WTC11 (cell line): ENCODE measurements at regions not wholly inside any gene's neighbourhood (a gene's known extent, or its start where the extent isn't known, plus 50 kb on each side); places are given as distances from the start of the nearest gene placed in this dataset.

Experiments used
- ELF4 ChIP-seq: sonication (generic); formaldehyde crosslinking; IDR thresholded peaks from 2 replicates; pipeline ENCODE4 v1.8.1; 2022; ENCODE audit warnings: low read depth, mild to moderate bottlenecking, moderate library complexity, missing genetic modification reagents
- IRF2 ChIP-seq: sonication (generic); formaldehyde crosslinking; IDR thresholded peaks from 2 replicates; pipeline ENCODE4 v1.8.0; 2022; ENCODE audit warnings: low read depth, missing genetic modification reagents, borderline replicate concordance
- MAX ChIP-seq: sonication (generic); formaldehyde crosslinking; IDR thresholded peaks from 2 replicates; pipeline ENCODE4 v1.8.0; 2022; ENCODE audit warnings: mild to moderate bottlenecking, missing genetic modification reagents
- MXD4 ChIP-seq: fragments of 250-450 bp; sonication (Bioruptor Pico); IDR thresholded peaks from 2 replicates; pipeline ENCODE4 v1.8.0; 2021; ENCODE audit warnings: mild to moderate bottlenecking, moderate library complexity, borderline replicate concordance
- NFYB ChIP-seq: sonication (generic); formaldehyde crosslinking; conservative IDR thresholded peaks from 2 replicates; pipeline ENCODE4 v1.8.0; 2022; ENCODE audit warnings: low read depth, missing genetic modification reagents
- OVOL2 ChIP-seq: fragments of 250-450 bp; sonication (Bioruptor Pico); IDR thresholded peaks from 2 replicates; pipeline ENCODE4 v1.9.0; 2021; ENCODE audit warnings: mild to moderate bottlenecking, borderline replicate concordance
- RELA ChIP-seq: sonication (generic); formaldehyde crosslinking; IDR thresholded peaks from 2 replicates; pipeline ENCODE4 v1.8.1; 2022; ENCODE audit warnings: missing genetic modification reagents, mild to moderate bottlenecking, borderline replicate concordance
- ZBTB21 ChIP-seq: sonication (generic); formaldehyde crosslinking; IDR thresholded peaks from 2 replicates; pipeline ENCODE4 v1.8.1; 2023; ENCODE audit warnings: mild to moderate bottlenecking, missing genetic modification reagents, borderline replicate concordance
- TF ChIP-seq, protein P1 (sequence below): sonication (generic); formaldehyde crosslinking; IDR thresholded peaks from 2 replicates; pipeline ENCODE4 v1.8.1; 2023; ENCODE audit warnings: mild to moderate bottlenecking, missing genetic modification reagents, moderate library complexity
- TF ChIP-seq, protein P2 (sequence below): fragments of 250-450 bp; sonication (Bioruptor Pico); IDR thresholded peaks from 2 replicates; pipeline ENCODE4 v1.8.0; 2021; ENCODE audit warnings: mild to moderate bottlenecking
- TF ChIP-seq, protein P3 (sequence below): sonication (generic); formaldehyde crosslinking; conservative IDR thresholded peaks from 2 replicates; pipeline ENCODE4 v1.8.1; 2022; ENCODE audit warnings: mild to moderate bottlenecking, missing genetic modification reagents
- TF ChIP-seq, protein P4 (sequence below): sonication (generic); formaldehyde crosslinking; IDR thresholded peaks from 2 replicates; pipeline ENCODE4 v1.8.0; 2022; ENCODE audit warnings: mild to moderate bottlenecking, missing genetic modification reagents
- TF ChIP-seq, protein P5 (sequence below): fragments of 200-600 bp; IDR thresholded peaks from 2 replicates; pipeline ENCODE4 v1.8.0; 2022; ENCODE audit warnings: antibody characterized with exemption

DNA sequence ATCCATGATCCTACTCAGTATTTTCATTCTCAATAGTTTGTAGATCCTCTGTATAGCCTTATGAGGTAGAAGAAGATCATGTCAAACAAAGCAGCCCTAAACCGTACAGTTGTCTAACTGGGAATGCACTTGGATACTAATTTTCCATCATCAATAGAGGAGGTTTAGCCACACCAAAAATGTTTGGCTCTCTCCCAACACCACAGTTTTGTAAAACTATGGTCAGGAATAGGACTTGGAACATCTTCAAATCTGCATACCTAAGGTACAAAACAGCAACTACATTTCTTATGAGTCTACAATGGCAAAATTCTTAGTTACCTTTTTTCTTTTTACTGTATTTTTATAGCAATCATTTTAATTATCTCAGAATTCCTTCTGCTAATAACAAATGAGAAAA, 1001.6 kb downstream of the ROBO2 start:
- TF ChIP-seq RELA (no peak), IRF2 (CRISPR knock-in tag) (no peak), MXD4 (CRISPR knock-in tag) (no peak), MAX (CRISPR knock-in tag) (no peak), ZBTB21 (CRISPR knock-in tag) (no peak), NFYB (CRISPR knock-in tag) (no peak), OVOL2 (CRISPR knock-in tag) (no peak), ELF4 (CRISPR knock-in tag) (no peak)
- TF ChIP-seq, protein P1, sequence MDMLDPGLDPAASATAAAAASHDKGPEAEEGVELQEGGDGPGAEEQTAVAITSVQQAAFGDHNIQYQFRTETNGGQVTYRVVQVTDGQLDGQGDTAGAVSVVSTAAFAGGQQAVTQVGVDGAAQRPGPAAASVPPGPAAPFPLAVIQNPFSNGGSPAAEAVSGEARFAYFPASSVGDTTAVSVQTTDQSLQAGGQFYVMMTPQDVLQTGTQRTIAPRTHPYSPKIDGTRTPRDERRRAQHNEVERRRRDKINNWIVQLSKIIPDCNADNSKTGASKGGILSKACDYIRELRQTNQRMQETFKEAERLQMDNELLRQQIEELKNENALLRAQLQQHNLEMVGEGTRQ (CRISPR knock-in tag), result no peak
- TF ChIP-seq, protein P2, sequence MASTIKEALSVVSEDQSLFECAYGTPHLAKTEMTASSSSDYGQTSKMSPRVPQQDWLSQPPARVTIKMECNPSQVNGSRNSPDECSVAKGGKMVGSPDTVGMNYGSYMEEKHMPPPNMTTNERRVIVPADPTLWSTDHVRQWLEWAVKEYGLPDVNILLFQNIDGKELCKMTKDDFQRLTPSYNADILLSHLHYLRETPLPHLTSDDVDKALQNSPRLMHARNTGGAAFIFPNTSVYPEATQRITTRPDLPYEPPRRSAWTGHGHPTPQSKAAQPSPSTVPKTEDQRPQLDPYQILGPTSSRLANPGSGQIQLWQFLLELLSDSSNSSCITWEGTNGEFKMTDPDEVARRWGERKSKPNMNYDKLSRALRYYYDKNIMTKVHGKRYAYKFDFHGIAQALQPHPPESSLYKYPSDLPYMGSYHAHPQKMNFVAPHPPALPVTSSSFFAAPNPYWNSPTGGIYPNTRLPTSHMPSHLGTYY, result no peak
- TF ChIP-seq, protein P3, sequence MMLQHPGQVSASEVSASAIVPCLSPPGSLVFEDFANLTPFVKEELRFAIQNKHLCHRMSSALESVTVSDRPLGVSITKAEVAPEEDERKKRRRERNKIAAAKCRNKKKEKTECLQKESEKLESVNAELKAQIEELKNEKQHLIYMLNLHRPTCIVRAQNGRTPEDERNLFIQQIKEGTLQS (CRISPR knock-in tag), result no peak
- TF ChIP-seq, protein P4, sequence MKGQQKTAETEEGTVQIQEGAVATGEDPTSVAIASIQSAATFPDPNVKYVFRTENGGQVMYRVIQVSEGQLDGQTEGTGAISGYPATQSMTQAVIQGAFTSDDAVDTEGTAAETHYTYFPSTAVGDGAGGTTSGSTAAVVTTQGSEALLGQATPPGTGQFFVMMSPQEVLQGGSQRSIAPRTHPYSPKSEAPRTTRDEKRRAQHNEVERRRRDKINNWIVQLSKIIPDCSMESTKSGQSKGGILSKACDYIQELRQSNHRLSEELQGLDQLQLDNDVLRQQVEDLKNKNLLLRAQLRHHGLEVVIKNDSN (CRISPR knock-in tag), result no peak
- TF ChIP-seq, protein P5, sequence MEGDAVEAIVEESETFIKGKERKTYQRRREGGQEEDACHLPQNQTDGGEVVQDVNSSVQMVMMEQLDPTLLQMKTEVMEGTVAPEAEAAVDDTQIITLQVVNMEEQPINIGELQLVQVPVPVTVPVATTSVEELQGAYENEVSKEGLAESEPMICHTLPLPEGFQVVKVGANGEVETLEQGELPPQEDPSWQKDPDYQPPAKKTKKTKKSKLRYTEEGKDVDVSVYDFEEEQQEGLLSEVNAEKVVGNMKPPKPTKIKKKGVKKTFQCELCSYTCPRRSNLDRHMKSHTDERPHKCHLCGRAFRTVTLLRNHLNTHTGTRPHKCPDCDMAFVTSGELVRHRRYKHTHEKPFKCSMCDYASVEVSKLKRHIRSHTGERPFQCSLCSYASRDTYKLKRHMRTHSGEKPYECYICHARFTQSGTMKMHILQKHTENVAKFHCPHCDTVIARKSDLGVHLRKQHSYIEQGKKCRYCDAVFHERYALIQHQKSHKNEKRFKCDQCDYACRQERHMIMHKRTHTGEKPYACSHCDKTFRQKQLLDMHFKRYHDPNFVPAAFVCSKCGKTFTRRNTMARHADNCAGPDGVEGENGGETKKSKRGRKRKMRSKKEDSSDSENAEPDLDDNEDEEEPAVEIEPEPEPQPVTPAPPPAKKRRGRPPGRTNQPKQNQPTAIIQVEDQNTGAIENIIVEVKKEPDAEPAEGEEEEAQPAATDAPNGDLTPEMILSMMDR, result no peak
